Gastroesophageal sphincter (tissue), 3 donors: ENCODE measurements at regions not wholly inside any gene's neighbourhood (a gene's known extent, or its start where the extent isn't known, plus 50 kb on each side); places are given as distances from the start of the nearest gene placed in this dataset.
"Not testable (repeated sequence)": the region's sequence is repeated elsewhere in the genome, so short reads cannot be mapped to it uniquely, and the experiment has no call there.

Experiments
- POLR2AphosphoS5 ChIP-seq: sonication (generic); formaldehyde crosslinking; IDR thresholded peaks from one replicate; pipeline ENCODE4 v1.6.1; 2017; ENCODE audit warnings: antibody characterized with exemption
- TF ChIP-seq, protein P1 (sequence below), 4 experiments: fragments of 200-600 bp in 2 of 4; fragments of 450-650 bp in 2 of 4; sonication (generic) in 1 of 4; IDR thresholded peaks; one replicate each; pipeline ENCODE4 v1.5.1; 2017 to 2019; ENCODE audit warnings: antibody characterized with exemption in 4 of 4, mild to moderate bottlenecking in 2 of 4, moderate library complexity in 2 of 4

DNA sequence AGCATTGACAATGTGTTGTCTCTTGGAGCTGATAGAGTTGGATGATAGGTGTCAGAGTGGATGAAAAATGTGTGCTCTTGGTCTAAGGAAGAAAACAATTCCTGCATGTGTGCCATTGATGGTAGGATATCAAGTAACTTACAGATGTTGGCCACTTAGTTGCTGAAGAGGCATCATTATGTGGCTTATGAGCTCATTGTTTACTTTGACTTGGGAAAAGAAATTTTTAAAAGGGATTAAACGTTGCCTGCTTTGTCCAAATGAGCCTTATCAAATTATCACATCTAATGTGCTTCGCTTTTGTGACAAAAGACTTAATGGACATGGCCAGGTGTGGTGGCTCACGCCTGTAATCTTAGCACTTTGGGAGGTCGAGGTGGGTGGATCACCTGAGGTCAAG, 98.1 kb downstream of the TBC1D26 start:
- TF ChIP-seq, protein P1, sequence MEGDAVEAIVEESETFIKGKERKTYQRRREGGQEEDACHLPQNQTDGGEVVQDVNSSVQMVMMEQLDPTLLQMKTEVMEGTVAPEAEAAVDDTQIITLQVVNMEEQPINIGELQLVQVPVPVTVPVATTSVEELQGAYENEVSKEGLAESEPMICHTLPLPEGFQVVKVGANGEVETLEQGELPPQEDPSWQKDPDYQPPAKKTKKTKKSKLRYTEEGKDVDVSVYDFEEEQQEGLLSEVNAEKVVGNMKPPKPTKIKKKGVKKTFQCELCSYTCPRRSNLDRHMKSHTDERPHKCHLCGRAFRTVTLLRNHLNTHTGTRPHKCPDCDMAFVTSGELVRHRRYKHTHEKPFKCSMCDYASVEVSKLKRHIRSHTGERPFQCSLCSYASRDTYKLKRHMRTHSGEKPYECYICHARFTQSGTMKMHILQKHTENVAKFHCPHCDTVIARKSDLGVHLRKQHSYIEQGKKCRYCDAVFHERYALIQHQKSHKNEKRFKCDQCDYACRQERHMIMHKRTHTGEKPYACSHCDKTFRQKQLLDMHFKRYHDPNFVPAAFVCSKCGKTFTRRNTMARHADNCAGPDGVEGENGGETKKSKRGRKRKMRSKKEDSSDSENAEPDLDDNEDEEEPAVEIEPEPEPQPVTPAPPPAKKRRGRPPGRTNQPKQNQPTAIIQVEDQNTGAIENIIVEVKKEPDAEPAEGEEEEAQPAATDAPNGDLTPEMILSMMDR (IDR thresholded peaks at IDR 0.05) = not testable (repeated sequence)
- TF ChIP-seq POLR2AphosphoS5 = not testable (repeated sequence)
